ENCODE measurements at regions not wholly inside any gene's neighbourhood (a gene's known extent, or its start where the extent isn't known, plus 50 kb on each side); places are given as distances from the start of the nearest gene placed in this dataset.

- H3K9me3 Mint-ChIP-seq (ENCODE audit: low read depth): no peaks in the 10 kb centered on the region
- no peak overlapping the region for H3K27ac Mint-ChIP-seq (ENCODE audit: unreplicated experiment)
- H3K27me3 Mint-ChIP-seq (ENCODE audit: low read depth): no peaks in the 10 kb centered on the region
- TF ChIP-seq CTCF (IDR thresholded peaks at IDR 0.05): no peak
- H3K4me1 Mint-ChIP-seq (ENCODE audit: low read depth): peaks cover 2% of the 10 kb centered on the region
- DNase-seq (ENCODE audit: low spot score): no peak
- H3K36me3 Mint-ChIP-seq (ENCODE audit: low read depth): peaks cover 5% of the 10 kb centered on the region
- H3K4me3 Mint-ChIP-seq (ENCODE audit: unreplicated experiment): no peak overlapping the region
Measured at GRCh38 chr22:25383892-25384291, 164.5 kb downstream of the CRYBB2 start.

GRCh38 chr22:25386538-25386884, 167.1 kb downstream of the CRYBB2 start:
- no peak for DNase-seq (ENCODE audit: low spot score)
- TF ChIP-seq CTCF (IDR thresholded peaks at IDR 0.05): no peak
- Mint-ChIP-seq H3K4me3 (ENCODE audit: unreplicated experiment) (no peak overlapping the region), H3K36me3 (ENCODE audit: low read depth) (no peaks in the 10 kb centered on the region), H3K9me3 (ENCODE audit: low read depth) (no peaks in the 10 kb centered on the region), H3K4me1 (ENCODE audit: low read depth) (peaks cover 3% of the 10 kb centered on the region), H3K27ac (ENCODE audit: unreplicated experiment) (no peak overlapping the region), H3K27me3 (ENCODE audit: low read depth) (no peaks in the 10 kb centered on the region)

GRCh38 chr22:25388415-25388814, 169.0 kb downstream of the CRYBB2 start:
- H3K4me3 Mint-ChIP-seq (ENCODE audit: unreplicated experiment): no peak overlapping the region
- no peak overlapping the region for H3K27ac Mint-ChIP-seq (ENCODE audit: unreplicated experiment)
- peaks cover 3% of the 10 kb centered on the region for H3K4me1 Mint-ChIP-seq (ENCODE audit: low read depth)

GRCh38 chr22:25388866-25389540, 169.6 kb downstream of the CRYBB2 start:
- Mint-ChIP-seq H3K4me1 (ENCODE audit: low read depth) (peaks cover 3% of the 10 kb centered on the region), H3K4me3 (ENCODE audit: unreplicated experiment) (no peak overlapping the region), H3K36me3 (ENCODE audit: low read depth) (no peaks in the 10 kb centered on the region), H3K27ac (ENCODE audit: unreplicated experiment) (no peak overlapping the region), H3K27me3 (ENCODE audit: low read depth) (no peaks in the 10 kb centered on the region), H3K9me3 (ENCODE audit: low read depth) (no peaks in the 10 kb centered on the region)
- no peak for TF ChIP-seq CTCF (IDR thresholded peaks at IDR 0.05)
- DNase-seq (ENCODE audit: low spot score): no peak

More at GRCh38 chr22:25388415-25388814, 169.0 kb downstream of the CRYBB2 start:
- no peaks in the 10 kb centered on the region for H3K27me3 Mint-ChIP-seq (ENCODE audit: low read depth)
- DNase-seq (ENCODE audit: low spot score): no peak
- H3K9me3 Mint-ChIP-seq (ENCODE audit: low read depth): no peaks in the 10 kb centered on the region
- no peaks in the 10 kb centered on the region for H3K36me3 Mint-ChIP-seq (ENCODE audit: low read depth)
- no peak for TF ChIP-seq CTCF (IDR thresholded peaks at IDR 0.05)

- Mint-ChIP-seq H3K27me3 (ENCODE audit: low read depth) (no peaks in the 10 kb centered on the region), H3K9me3 (ENCODE audit: low read depth) (no peaks in the 10 kb centered on the region), H3K27ac (ENCODE audit: unreplicated experiment) (no peak overlapping the region), H3K36me3 (ENCODE audit: low read depth) (no peaks in the 10 kb centered on the region), H3K4me1 (ENCODE audit: low read depth) (peaks cover 3% of the 10 kb centered on the region), H3K4me3 (ENCODE audit: unreplicated experiment) (no peak overlapping the region)
- TF ChIP-seq CTCF (IDR thresholded peaks at IDR 0.05): no peak
- DNase-seq (ENCODE audit: low spot score): no peak
Measured at GRCh38 chr22:25389541-25389919, 170.1 kb downstream of the CRYBB2 start.

Measured in chondrocyte (in vitro differentiated cells).